ENCODE measurements at regions not wholly inside any gene's neighbourhood (a gene's known extent, or its start where the extent isn't known, plus 50 kb on each side); places are given as distances from the start of the nearest gene placed in this dataset.

DNA sequence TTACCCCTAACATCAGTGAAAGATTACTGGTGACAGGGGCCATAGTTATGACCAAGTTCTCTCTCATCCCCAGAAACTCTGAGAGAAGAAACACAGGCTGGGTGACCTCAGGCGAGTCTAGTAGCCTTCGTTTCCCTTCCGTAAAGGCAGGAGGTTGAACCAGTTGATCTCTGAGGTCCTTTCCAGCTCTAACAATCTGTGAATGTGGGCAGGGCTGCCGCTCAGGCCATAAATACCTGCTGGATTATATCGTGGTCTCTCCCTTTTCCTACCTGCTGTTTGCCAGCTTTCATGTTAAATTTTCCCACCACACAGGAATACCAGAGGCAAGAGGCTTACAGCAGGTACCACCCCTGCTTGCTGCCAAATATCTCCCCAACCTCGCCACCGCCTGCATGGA lies 357.5 kb downstream of the SH3GL2 start:
- no peak for TF ChIP-seq CTCF (conservative IDR thresholded peaks at IDR 0.05)
- H3K27ac ChIP-seq: no peak overlapping the region

DNA sequence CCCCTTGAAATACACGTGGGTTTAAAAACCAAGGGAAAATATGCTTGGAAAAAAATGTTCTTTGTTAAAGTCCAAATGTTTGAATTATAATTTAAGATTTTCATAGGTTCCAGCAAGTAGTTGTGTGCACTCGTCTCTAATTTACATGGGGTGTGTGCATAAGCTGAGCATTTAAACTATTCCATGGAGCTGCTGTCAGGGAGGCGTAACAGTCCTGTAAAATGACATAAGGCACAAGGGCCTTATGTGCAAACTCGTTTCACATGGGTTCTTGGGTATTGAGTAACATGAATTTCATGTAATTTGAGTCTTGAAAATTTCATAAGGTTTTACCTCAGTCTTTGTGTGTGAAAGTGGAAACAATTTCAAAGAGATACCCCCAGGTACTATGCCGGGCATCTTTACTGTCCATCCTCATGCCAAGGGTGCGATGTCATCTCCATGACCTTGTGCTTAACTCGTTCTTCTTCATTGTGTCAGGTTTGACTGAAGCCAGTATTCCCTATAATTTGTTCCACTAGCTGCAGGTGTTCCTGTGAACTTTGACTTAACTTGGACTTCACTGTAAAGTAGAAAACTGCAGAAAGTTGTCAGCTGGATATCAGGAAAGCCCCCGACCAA lies 359.3 kb downstream of the SH3GL2 start:
- no peak overlapping the region for H3K27ac ChIP-seq
- TF ChIP-seq CTCF (conservative IDR thresholded peaks at IDR 0.05): no peak

DNA sequence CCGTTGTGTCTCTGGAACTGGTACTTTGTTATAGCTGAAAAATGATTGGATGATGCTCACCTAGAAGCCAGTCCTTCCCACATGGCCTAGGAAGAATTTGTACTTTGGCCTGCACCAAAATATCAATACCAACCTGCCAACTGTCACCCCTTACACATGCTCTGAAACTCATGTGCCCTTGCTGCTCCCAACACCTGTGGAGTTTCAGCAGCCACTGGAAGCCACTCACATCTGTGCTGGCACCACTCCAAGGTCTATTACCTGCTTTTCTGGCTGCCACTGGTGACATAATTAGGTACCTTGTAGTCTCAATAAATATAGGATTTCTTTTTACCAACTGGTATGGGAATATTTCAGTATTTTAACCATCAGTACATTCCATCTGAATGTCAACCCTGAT lies 363.6 kb downstream of the SH3GL2 start:
- TF ChIP-seq CTCF (conservative IDR thresholded peaks at IDR 0.05): no peak
- H3K27ac ChIP-seq: no peak overlapping the region

DNA sequence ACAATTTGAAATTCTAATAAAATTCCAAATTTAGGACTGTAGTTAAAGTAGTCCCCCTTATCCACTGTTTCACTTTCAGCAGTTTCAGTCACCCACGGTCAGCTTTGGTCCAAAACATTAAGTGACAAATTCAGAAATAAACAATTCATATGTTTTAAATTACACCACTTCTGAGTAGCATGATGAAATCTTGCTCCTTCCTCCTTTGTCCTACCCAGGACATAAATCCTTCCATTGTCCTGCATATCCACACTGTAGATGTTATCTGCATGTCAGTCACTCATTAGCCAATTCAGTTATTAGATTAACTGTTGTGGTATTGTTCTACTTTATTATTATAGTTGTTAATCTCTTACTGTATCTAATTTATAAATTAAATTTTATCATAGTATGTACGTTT lies 376.5 kb downstream of the SH3GL2 start:
- H3K27ac ChIP-seq: no peak overlapping the region
- no peak for TF ChIP-seq CTCF (conservative IDR thresholded peaks at IDR 0.05)

DNA sequence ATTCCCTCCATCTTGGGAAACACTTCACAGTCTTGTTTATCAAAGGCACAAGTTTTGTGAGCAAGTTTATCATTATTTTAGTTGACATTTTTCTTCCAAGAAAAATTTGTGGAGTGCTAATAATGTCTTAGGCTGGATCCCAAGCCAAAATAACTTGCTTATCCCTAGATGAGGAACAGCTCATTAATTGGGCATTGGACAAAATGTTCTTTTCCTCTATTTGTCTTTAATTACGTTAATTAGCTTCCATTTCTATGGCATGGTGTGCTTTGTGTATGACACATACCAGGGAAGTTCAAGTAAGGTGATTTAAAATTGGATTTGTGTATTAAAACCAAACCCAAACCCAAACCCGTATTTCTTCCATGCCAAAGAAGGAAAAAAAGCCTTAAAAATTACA lies 379.5 kb downstream of the SH3GL2 start:
- no peak for TF ChIP-seq CTCF (conservative IDR thresholded peaks at IDR 0.05)
- H3K27ac ChIP-seq: no peak overlapping the region

DNA sequence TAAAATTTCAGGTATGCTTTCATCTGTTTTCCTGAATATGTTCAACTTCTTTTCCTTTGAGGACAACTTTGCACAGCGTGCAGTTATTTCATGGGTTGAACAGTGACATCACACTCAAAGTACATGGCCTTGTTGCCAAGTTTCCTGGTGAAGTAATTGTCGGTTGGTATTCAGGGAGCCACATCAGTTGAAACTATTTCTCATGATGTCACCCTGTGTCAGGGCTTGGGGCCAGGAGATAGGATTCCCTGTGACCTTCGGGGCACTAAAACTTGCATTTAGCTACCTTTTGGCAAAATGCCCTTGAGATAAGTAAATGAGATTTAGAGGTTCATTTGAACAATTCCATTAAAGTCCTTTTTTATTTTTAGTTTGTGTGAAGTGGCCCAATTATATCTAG lies 383.9 kb downstream of the SH3GL2 start:
- no peak for TF ChIP-seq CTCF (conservative IDR thresholded peaks at IDR 0.05)
- H3K27ac ChIP-seq: no peak overlapping the region

DNA sequence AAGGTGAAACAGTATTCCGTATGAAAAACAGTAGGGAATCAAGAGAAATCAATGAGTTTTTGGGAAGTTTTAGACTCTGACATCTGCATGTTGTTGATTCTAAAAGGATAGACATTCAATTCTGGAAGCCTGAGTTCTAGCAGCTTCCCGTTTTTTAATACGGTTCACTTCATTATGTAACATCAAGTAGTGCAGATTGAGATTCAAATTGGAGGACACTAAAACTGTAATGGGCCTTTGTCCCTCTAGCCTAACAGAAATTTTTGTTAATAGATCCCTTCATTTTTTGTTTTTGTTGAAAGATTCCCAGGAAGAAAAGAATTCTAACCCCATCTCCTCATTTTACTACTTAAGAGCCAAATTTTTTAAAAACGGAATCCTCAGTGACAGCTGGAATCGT lies 384.6 kb downstream of the SH3GL2 start:
- H3K27ac ChIP-seq: no peak overlapping the region
- TF ChIP-seq CTCF (conservative IDR thresholded peaks at IDR 0.05): no peak

Data from VCaP (cell line).